ENCODE measurements at regions not wholly inside any gene's neighbourhood (a gene's known extent, or its start where the extent isn't known, plus 50 kb on each side); places are given as distances from the start of the nearest gene placed in this dataset.

DNA sequence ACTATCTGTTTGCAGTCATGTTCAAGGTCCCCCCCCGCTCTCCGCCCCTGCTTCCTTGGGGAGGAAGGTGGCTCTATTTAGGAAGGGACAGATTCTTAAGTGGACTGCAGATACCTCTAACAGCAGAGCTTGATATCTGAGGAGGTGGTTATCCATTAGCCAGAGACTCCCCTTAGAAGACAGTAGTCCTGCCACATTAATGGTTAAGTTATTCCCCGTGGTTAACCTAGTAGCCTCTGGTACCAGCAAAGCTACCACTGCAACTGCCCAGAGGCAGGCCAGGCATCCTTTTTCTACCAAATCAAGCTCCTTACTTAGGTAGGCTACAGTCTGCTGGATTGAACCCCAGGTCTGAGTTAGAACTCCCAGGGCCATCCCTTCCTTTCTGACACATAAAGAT, 162.1 kb upstream of the AVPR1A start:
- Histone ChIP-seq H3K27ac (no peak overlapping the region), H3K4me1 (no peaks in the 10 kb centered on the region), H3K36me3 (no peaks in the 10 kb centered on the region), H3K4me3 (no peak overlapping the region), H3K9me3 (no peaks in the 10 kb centered on the region), H3K27me3 (no peaks in the 10 kb centered on the region)
- WGBS, 2 donors (ENCODE audit: low coverage in 1 of 2): 78% methylated on average over 3 of the region's 3 CpGs; no CpG with 5 or more reads in 1 of the 2 donors
- no peak for TF ChIP-seq POLR2AphosphoS5 (IDR thresholded peaks at IDR 0.05)
- TF ChIP-seq EP300 (IDR thresholded peaks at IDR 0.05; ENCODE audit: low read depth): no peak
- TF ChIP-seq, protein P1, sequence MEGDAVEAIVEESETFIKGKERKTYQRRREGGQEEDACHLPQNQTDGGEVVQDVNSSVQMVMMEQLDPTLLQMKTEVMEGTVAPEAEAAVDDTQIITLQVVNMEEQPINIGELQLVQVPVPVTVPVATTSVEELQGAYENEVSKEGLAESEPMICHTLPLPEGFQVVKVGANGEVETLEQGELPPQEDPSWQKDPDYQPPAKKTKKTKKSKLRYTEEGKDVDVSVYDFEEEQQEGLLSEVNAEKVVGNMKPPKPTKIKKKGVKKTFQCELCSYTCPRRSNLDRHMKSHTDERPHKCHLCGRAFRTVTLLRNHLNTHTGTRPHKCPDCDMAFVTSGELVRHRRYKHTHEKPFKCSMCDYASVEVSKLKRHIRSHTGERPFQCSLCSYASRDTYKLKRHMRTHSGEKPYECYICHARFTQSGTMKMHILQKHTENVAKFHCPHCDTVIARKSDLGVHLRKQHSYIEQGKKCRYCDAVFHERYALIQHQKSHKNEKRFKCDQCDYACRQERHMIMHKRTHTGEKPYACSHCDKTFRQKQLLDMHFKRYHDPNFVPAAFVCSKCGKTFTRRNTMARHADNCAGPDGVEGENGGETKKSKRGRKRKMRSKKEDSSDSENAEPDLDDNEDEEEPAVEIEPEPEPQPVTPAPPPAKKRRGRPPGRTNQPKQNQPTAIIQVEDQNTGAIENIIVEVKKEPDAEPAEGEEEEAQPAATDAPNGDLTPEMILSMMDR (IDR thresholded peaks at IDR 0.05): no peak
- no peak for TF ChIP-seq POLR2A (IDR thresholded peaks at IDR 0.05)
- DNase-seq: no peak
- in situ Hi-C loops (cut with MboI; ENCODE audit: low pct_ligation_motif_present in 1 of 4, low pct_unique_long_range_greater_than_20kb in 1 of 4, low sequenced_read_pairs in 3 of 4): no loop called here
- intact Hi-C loops (cut with DNase I; ENCODE audit: low total_unique reads): no loop called here

DNA sequence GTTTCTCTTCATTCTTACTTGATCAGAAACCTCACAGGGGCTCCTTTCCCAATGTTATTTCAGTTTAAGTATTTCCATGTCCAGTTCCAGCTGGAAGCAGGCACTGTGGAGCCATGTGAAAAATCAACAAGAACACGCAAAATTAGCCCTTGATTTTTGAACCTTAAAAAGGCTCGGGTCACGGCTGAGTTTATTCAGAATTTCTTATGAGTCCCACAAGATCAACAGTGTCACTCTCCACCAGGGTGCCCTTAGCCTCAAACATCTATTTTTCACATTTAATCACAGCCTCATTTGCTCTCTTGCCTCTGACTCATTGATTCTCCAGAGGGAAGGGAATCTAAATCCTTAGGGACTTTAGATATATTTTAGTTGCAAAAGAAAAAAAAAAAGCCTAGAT, 157.7 kb upstream of the AVPR1A start:
- Histone ChIP-seq H3K27me3 (no peaks in the 10 kb centered on the region), H3K36me3 (no peaks in the 10 kb centered on the region), H3K4me3 (no peak overlapping the region), H3K4me1 (no peaks in the 10 kb centered on the region), H3K9me3 (no peaks in the 10 kb centered on the region), H3K27ac (no peak overlapping the region)
- 45 to 52% methylated on average over 3 of the region's 3 CpGs for WGBS, 2 donors (ENCODE audit: low coverage in 1 of 2)
- intact Hi-C loops (cut with DNase I; ENCODE audit: low total_unique reads) (no loop called here), in situ Hi-C loops (cut with MboI; ENCODE audit: low pct_ligation_motif_present in 1 of 4, low pct_unique_long_range_greater_than_20kb in 1 of 4, low sequenced_read_pairs in 3 of 4) (no loop called here)
- DNase-seq: no peak
- TF ChIP-seq EP300 (IDR thresholded peaks at IDR 0.05; ENCODE audit: low read depth): no peak
- TF ChIP-seq, protein P1 (IDR thresholded peaks at IDR 0.05): no peak
- no peak for TF ChIP-seq POLR2AphosphoS5 (IDR thresholded peaks at IDR 0.05)
- TF ChIP-seq POLR2A (IDR thresholded peaks at IDR 0.05): no peak

DNA sequence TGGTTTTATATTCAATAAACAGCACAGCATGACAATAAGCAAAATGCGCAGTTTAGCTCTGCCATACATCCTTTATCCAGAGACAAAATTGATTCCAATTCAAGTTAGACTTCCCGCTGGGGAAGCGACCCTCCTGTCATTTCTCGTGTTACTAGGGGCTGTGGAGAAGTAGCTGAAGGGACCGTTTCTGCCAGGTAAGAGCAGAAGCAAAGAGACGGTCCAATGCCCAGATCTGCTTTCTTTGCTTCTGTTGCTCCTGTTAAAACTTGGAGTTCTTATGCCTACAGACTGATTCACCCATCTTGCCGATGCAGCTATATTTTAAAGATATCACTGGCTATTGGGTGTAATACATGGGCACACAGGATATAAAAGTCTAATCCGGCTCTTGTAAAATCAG, 156.8 kb upstream of the AVPR1A start:
- Histone ChIP-seq H3K9me3 (no peaks in the 10 kb centered on the region), H3K4me3 (no peak overlapping the region), H3K27me3 (no peaks in the 10 kb centered on the region), H3K4me1 (no peaks in the 10 kb centered on the region), H3K36me3 (no peaks in the 10 kb centered on the region), H3K27ac (no peak overlapping the region)
- in situ Hi-C loops (cut with MboI; ENCODE audit: low pct_ligation_motif_present in 1 of 4, low pct_unique_long_range_greater_than_20kb in 1 of 4, low sequenced_read_pairs in 3 of 4): no loop called here
- TF ChIP-seq EP300 (IDR thresholded peaks at IDR 0.05; ENCODE audit: low read depth): no peak
- TF ChIP-seq, protein P1 (IDR thresholded peaks at IDR 0.05): no peak
- TF ChIP-seq POLR2A (IDR thresholded peaks at IDR 0.05): no peak
- TF ChIP-seq POLR2AphosphoS5 (IDR thresholded peaks at IDR 0.05): no peak
- no peak for DNase-seq
- 87 to 89% methylated on average over 7 to 8 of the region's 8 CpGs for WGBS, 2 donors (ENCODE audit: low coverage in 1 of 2)
- intact Hi-C loops (cut with DNase I; ENCODE audit: low total_unique reads): no loop called here

DNA sequence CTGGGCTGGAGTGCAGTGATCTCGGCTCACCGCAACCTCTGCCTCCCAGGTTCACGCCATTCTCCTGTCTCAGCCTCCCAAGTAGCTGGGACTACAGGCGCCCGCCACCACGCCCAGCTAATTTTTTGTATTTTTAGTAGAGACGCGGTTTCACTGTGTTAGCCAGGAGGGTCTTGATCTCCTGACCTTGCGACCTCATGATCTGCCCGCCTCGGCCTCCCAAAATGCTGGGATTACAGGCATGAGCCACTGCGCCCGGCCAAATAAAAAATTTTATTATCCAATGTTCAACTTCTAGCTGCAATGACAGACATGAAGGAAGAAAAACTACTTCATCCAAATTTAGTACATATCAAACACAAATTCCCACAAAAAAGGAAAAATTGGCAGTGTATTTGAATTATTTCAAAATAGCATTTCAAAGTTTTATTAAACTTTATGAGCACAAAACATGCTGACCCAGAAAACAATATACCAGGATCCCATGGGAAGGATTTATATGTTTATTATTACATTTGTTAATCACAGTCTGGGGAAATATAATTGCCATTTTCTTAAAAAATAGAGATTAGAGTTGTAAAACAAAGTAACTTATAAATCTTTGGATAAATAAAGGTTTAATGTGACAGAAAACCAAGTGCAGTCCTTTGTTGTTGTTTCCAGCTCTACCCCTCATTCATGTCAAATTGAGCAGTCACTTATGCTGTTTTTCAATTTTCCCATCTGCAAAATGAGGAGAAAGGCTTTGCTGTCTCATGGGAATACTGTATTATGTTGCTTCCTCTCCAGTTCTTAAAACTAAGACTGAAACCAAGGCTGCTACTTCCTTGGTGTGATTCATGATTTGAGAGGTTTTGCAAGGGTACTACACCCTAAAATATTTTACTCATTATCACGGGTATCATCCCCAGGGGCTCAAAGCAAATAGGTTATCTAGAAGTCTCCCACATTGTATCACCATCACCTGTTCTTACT, 155.2 kb upstream of the AVPR1A start:
- TF ChIP-seq POLR2A (IDR thresholded peaks at IDR 0.05): no peak
- TF ChIP-seq POLR2AphosphoS5 (IDR thresholded peaks at IDR 0.05): no peak
- TF ChIP-seq, protein P1 (IDR thresholded peaks at IDR 0.05): no peak
- no peak for TF ChIP-seq EP300 (IDR thresholded peaks at IDR 0.05; ENCODE audit: low read depth)
- Histone ChIP-seq H3K27ac (no peak overlapping the region), H3K36me3 (no peaks in the 10 kb centered on the region), H3K9me3 (no peaks in the 10 kb centered on the region), H3K4me1 (no peaks in the 10 kb centered on the region), H3K4me3 (no peak overlapping the region), H3K27me3 (no peaks in the 10 kb centered on the region)
- 73 to 83% methylated on average over 5 to 14 of the region's 14 CpGs for WGBS, 2 donors (ENCODE audit: low coverage in 1 of 2)
- intact Hi-C loops (cut with DNase I; ENCODE audit: low total_unique reads) (no loop called here), in situ Hi-C loops (cut with MboI; ENCODE audit: low pct_ligation_motif_present in 1 of 4, low pct_unique_long_range_greater_than_20kb in 1 of 4, low sequenced_read_pairs in 3 of 4) (no loop called here)
- DNase-seq: no peak

Measured in transverse colon (tissue), 4 donors.